Astrocyte (in vitro differentiated cells and primary cell): ENCODE measurements at regions not wholly inside any gene's neighbourhood (a gene's known extent, or its start where the extent isn't known, plus 50 kb on each side); places are given as distances from the start of the nearest gene placed in this dataset.

ENCODE experiments used
- CTCF ChIP-seq: IDR thresholded peaks from 2 replicates; pipeline ENCODE4 v1.5.1; 2011; ENCODE audit warnings: low read depth, mild to moderate bottlenecking, inconsistent platforms, low read length, moderate library complexity; ENCODE audit not compliant: insufficient read depth
- EZH2 ChIP-seq: IDR thresholded peaks from 2 replicates; pipeline ENCODE4 v1.6.1; 2012; ENCODE audit warnings: mild to moderate bottlenecking, low read length, inconsistent platforms; ENCODE audit not compliant: insufficient read depth

GRCh38 chrX:122857734-122858133 lies 326.3 kb upstream of the GRIA3 start:
- TF ChIP-seq EZH2 (no peak), CTCF (no peak)
